Calu3 (cell line): ENCODE measurements at regions not wholly inside any gene's neighbourhood (a gene's known extent, or its start where the extent isn't known, plus 50 kb on each side); places are given as distances from the start of the nearest gene placed in this dataset.

Experiments used
- BruUV-seq: library from RNA; stranded (reverse); fragments of 400-500 nt; replicated peaks from 2 replicates; lab custom pipeline; 2021; lab: Mats Ljungman, UMichigan
- CTCF ChIA-PET: fragments of 300-600 bp; sonication (Branson Sonifier 250); formaldehyde crosslinking; loops from one replicate; lab custom pipeline; 2022; ENCODE audit warnings: antibody characterized with exemption; lab: Charles Lee
- DNase-seq: peaks from one replicate; pipeline ENCODE4 v3.0.0; 2022
- H3K27ac Mint-ChIP-seq: one replicate; pipeline ENCODE4 v1.8.0; 2022; ENCODE audit warnings: mixed read lengths; ENCODE audit not compliant: unreplicated experiment
- H3K27me3 Mint-ChIP-seq: one replicate; pipeline ENCODE4 v1.8.0; 2022; ENCODE audit warnings: mixed read lengths; ENCODE audit not compliant: unreplicated experiment
- H3K36me3 Mint-ChIP-seq: one replicate; pipeline ENCODE4 v1.8.0; 2022; ENCODE audit warnings: mild to moderate bottlenecking, moderate library complexity, mixed read lengths; ENCODE audit not compliant: insufficient read depth, unreplicated experiment
- H3K4me1 Mint-ChIP-seq: one replicate; pipeline ENCODE4 v1.8.0; 2022; ENCODE audit warnings: mild to moderate bottlenecking, low read depth, mixed read lengths; ENCODE audit not compliant: unreplicated experiment
- H3K4me3 Mint-ChIP-seq: one replicate; pipeline ENCODE4 v1.8.0; 2022; ENCODE audit warnings: mild to moderate bottlenecking, low read depth, moderate library complexity, mixed read lengths; ENCODE audit not compliant: unreplicated experiment
- H3K9me3 Mint-ChIP-seq: one replicate; pipeline ENCODE4 v1.8.0; 2022; ENCODE audit warnings: low read depth, mixed read lengths; ENCODE audit not compliant: unreplicated experiment
- intact Hi-C: fragments of 100-400 bp; cut with micrococcal nuclease; formaldehyde crosslinking; loops from one replicate; pipeline ENCODE4 v1.10.0; 2022; ENCODE audit not compliant: unreplicated experiment
- TF ChIP-seq, protein P1 (sequence below): fragments of 200-600 bp; IDR thresholded peaks from one replicate; pipeline ENCODE4 v1.8.0; 2022; ENCODE audit warnings: antibody characterized with exemption; ENCODE audit not compliant: unreplicated experiment

DNA sequence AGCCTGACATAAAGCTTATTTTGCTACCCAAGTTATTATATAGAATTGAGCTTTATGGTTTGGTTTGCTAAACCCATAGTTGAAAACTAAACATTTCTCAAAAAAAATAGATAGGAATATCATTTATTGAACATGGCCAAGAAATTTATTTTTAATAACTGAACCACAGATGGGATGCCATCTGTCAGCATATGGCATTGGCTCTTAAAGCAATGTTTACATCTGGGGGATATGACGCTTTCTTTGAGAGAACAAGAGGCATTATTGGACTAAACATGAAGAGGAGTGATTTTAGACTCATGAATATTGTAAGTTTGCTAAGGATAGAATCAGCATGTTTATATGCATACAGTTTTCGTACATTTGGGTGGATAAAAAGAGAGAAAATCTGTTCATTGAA is 132.6 kb upstream of the SLIT2 start:
- Mint-ChIP-seq H3K9me3 (peaks cover 3% of the 10 kb centered on the region), H3K36me3 (no peaks in the 10 kb centered on the region), H3K4me3 (no peak overlapping the region), H3K27ac (no peak overlapping the region), H3K4me1 (no peaks in the 10 kb centered on the region), H3K27me3 (no peaks in the 10 kb centered on the region)
- intact Hi-C loops = no loop called here
- no TSS peak for BruUV-seq
- TF ChIP-seq, protein P1, sequence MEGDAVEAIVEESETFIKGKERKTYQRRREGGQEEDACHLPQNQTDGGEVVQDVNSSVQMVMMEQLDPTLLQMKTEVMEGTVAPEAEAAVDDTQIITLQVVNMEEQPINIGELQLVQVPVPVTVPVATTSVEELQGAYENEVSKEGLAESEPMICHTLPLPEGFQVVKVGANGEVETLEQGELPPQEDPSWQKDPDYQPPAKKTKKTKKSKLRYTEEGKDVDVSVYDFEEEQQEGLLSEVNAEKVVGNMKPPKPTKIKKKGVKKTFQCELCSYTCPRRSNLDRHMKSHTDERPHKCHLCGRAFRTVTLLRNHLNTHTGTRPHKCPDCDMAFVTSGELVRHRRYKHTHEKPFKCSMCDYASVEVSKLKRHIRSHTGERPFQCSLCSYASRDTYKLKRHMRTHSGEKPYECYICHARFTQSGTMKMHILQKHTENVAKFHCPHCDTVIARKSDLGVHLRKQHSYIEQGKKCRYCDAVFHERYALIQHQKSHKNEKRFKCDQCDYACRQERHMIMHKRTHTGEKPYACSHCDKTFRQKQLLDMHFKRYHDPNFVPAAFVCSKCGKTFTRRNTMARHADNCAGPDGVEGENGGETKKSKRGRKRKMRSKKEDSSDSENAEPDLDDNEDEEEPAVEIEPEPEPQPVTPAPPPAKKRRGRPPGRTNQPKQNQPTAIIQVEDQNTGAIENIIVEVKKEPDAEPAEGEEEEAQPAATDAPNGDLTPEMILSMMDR = no peak
- no peak for DNase-seq
- CTCF ChIA-PET = no interaction called here

DNA sequence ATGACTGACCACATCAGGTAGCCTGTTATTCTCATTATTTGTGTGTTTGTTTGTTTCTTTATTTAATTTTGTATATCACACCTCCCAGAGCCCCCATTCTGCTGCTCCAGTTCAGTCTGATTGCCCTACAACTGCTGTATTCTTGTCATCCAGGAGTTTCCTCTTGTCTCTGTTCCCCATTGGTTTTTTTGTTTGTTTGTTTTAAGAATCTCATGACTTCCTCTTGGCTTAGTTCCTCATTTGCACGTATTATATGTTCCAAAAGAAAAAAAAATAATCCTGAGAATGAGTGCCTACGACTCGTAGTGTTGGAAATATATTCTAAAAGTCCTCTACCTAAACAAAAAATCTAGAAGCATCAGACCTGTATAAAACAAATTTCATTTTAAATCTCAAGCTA is 142.3 kb upstream of the SLIT2 start:
- no TSS peak for BruUV-seq

GRCh38 chr4:20106921-20107320 is 144.8 kb upstream of the SLIT2 start:
- no peak overlapping the region for H3K4me3 Mint-ChIP-seq
- H3K27me3 Mint-ChIP-seq = no peaks in the 10 kb centered on the region
- TF ChIP-seq, protein P1 = no peak
- DNase-seq = no peak
- CTCF ChIA-PET = no interaction called here
- H3K9me3 Mint-ChIP-seq = peaks cover 5% of the 10 kb centered on the region
- no TSS peak for BruUV-seq
- no peaks in the 10 kb centered on the region for H3K36me3 Mint-ChIP-seq
- intact Hi-C loops = no loop called here
- H3K27ac Mint-ChIP-seq = no peak overlapping the region
- H3K4me1 Mint-ChIP-seq = peaks cover 9% of the 10 kb centered on the region

More for the DNA sequence above, 142.3 kb upstream of the SLIT2 start:
- CTCF ChIA-PET = no interaction called here
- Mint-ChIP-seq H3K36me3 (no peaks in the 10 kb centered on the region), H3K4me3 (no peak overlapping the region), H3K9me3 (peaks cover 7% of the 10 kb centered on the region), H3K27ac (no peak overlapping the region), H3K27me3 (no peaks in the 10 kb centered on the region), H3K4me1 (peaks cover 9% of the 10 kb centered on the region)
- intact Hi-C loops = no loop called here
- TF ChIP-seq, protein P1 = no peak
- DNase-seq = no peak

- H3K9me3 Mint-ChIP-seq = peaks cover 4% of the 10 kb centered on the region
- H3K4me3 Mint-ChIP-seq = no peak overlapping the region
- H3K27me3 Mint-ChIP-seq = no peaks in the 10 kb centered on the region
- no peak for DNase-seq
- CTCF ChIA-PET = no interaction called here
- BruUV-seq = no TSS peak
- no peaks in the 10 kb centered on the region for H3K36me3 Mint-ChIP-seq
- intact Hi-C loops = no loop called here
- TF ChIP-seq, protein P1 = no peak
- no peak overlapping the region for H3K27ac Mint-ChIP-seq
- H3K4me1 Mint-ChIP-seq = no peaks in the 10 kb centered on the region
Measured at GRCh38 chr4:20101831-20102230, 149.9 kb upstream of the SLIT2 start.
